GM19025 (cell line): ENCODE measurements at regions not wholly inside any gene's neighbourhood (a gene's known extent, or its start where the extent isn't known, plus 50 kb on each side); places are given as distances from the start of the nearest gene placed in this dataset.

Experiments
- ATAC-seq: cut with Tn5 transposase; IDR thresholded peaks from one replicate; pipeline ENCODE4 v1.9.1; 2021; ENCODE audit warnings: mild to moderate bottlenecking, low read depth, moderate library complexity; ENCODE audit not compliant: unreplicated experiment

DNA sequence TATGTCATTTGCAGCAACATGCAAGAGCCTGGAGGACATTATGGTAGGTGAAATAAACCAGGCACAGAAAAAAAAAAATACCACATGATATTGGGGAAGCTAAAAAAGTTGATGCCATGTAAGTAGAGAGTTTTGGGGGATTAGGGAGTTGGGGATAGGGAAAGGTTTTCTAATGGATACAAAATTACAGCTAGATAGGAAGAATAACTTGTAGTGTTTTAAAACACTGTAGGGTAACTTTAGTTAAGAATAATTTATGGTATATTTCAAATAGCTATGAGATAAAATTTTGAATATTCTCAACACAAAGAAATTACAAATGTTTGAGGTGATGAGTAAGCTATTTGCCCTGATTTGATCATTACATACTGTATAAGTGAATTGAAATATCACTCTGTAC is 1456.7 kb upstream of the MIR17HG start:
- no peak for ATAC-seq

DNA sequence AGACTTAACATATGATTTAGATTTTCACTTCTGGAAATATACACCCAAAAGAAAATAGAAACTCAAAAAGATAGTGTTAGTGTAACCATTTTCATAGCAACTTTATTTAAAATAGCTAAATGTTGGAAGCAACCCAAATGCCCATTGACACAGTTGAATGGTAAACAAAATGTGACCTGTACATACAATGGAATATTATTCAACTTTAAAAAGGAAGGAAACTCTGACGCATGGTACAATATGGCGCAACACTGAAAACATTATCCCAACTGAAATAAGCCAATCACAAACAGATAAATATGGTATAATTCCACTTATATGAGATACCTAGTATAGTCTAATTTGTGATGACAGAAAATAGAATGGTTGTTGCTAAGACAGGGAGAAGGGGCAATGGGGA is 1456.1 kb upstream of the MIR17HG start:
- ATAC-seq: no peak

DNA sequence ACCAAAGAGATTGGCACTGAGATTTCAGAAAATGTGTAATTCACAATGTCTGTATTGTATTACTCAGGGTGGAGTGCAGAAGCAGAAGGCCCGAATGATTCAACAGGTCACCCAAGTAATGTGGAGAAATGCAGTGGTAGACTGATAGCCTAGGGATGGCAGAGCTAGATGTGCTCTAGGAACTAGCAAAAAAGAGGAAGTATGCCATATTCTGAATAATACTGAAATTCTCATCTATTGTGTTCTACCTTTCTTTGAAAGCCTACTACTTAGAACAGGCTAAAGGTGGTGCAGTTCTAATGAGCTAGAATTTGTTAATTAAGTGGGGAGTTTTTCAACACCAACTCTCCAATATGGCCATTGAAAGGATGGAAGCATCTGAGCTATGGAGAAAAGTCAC is 1449.8 kb upstream of the MIR17HG start:
- no peak for ATAC-seq

DNA sequence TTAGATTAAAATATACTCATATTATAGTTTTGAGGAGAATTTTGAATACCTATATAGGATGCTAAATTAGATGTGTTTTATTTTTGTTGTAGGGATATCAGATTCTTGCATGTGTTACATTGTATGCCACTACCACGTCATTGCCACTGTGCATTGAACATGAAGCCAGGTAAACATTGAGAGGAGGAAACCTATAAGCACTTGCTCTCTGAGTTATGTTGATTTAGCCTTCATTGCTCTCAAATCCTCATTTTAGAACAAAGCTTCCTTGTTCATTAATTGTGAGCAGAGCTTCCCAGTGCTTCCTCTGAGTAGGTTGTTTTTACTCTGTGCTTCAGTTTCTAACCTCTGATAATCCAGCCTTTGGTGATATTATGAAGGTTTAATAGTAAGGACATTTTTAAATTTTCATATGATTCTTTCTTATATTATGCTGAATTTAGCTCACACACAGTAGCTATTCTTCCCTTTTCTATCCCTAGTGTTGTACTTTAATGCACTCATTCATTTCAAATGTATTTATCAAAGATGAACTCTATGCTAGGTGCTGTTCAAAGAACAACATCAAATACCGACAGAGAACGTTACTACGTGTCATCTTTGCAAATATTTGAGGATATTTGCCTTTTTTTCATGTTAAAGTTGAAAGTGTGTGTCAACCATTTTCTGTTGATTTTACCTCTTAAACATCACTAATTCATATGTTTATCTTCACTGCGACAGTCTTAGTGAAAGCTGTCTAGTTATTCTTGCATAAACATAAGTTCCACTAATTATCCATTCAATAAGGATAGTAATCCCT is 1448.0 kb upstream of the MIR17HG start:
- no peak for ATAC-seq

DNA sequence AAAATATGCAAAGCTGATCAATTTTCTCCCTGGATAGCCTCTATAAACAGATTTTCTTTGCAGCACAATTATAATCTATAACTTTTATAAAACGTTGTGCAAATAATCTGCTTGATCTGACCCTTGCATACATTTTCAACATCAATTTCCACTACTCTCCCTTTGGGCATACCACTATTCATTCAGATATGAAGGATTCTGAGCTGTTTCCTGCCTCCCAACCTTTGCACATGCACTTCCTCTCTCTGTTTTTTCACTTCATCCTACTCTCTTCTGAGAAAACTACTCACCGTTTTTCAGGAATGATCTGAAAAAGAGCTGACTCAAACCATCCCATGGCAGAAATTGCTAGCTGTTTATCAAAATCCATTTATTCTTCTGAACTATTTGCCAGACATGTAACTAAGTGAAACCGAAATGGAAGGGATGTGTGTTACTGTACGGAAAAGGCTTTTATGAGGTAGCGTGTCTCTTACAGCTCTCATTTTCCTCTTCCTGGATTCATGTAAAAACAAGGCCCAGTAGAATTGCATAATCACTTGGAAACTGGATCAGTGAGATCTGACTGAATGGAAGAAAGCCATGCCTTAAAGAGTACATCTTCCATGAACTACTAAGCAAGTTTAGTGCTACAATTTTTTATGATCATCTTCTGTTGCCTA is 1447.3 kb upstream of the MIR17HG start:
- ATAC-seq: no peak

DNA sequence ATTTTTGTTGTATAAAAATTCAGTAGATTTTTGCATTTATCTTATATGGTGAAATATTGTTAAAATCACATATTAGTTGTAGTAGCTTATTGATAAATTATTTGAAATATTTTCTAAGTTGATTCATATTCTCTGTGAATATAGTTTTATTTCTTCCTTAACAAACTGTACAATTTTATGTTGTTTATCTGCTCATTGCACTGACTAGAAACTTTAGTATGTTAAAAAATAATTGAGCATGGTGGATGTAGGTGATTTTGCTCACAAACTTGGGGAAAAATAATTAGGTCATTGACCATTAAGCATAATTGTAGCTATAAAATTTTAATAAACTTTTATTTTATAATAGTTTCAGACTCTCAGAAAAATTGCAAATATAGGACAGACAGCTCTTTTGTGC is 1445.3 kb upstream of the MIR17HG start:
- no peak for ATAC-seq

DNA sequence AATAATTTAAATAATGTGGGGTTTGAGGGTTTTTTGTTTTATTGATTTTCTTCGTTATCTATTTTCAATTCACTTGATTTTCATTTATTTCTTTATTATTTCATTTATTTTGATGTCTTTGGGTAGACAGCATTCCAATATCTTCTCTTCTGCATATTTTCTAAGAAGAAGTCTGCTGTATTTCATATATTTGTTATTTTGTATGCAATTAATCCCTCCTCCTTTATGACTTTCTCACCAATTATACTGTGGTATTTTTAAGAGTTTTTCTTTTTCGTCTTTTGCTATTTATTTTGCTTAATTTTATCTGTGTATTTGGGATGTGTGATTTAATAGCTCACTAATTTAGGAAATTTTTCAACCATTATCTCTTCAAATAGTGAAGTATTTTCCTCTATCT is 1444.4 kb upstream of the MIR17HG start:
- no peak for ATAC-seq

DNA sequence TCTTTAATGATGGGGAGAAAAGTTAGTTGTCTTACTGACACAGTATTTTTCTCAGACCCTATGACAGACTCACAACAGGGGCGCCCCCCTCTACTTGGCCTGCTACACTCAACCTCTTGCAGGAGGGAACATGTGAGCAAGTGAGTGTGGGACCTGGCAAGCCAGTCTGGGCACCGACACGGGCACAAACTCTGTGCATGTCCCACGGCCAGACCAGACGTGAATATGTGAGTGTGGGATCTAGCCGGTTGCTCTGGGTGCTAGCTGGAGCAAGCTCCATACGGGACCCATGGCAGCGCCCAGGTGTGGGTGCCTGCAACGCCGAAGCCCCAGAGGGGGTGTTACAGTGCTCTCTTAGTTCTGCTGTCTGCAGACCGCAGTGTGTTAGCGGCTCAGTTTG is 1437.3 kb upstream of the MIR17HG start:
- ATAC-seq: no peak

DNA sequence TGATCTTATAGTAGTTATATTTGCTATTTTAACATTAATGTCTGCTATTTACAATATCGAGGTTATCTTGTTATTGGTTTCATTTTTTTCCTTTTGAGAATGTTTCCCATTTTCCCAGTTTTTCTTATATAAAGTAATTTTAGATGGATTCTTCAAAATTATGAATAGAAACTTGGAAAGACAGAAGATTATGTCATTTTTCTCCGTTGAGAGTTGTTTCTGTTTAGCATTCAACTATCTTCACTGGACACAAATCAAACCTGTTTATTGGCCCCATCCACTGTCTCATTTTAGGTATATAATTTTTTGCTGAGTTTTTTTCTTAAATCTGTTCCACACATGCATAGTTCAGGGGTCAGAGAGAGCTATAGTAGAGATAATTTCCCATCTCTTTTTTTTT is 1430.9 kb upstream of the MIR17HG start:
- ATAC-seq: no peak

DNA sequence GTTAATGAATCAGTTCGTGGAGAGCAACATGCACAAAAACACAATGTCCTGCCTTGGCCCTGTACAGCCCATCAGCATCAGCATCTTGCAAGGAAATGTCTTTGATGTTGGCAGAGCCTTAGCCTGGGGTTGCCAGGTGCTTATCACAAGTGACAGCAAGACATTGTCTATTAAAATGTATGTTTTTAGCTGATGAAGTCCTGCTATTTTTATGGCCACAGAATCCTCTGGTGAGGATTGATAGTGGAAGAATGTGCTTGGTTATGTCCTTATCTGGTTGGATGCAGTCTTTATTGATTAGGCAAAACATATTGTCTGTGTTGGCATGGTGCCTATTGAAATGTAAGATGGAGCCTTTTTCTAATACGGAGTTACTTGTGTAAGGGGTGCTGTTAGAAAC is 1427.0 kb upstream of the MIR17HG start:
- no peak for ATAC-seq

DNA sequence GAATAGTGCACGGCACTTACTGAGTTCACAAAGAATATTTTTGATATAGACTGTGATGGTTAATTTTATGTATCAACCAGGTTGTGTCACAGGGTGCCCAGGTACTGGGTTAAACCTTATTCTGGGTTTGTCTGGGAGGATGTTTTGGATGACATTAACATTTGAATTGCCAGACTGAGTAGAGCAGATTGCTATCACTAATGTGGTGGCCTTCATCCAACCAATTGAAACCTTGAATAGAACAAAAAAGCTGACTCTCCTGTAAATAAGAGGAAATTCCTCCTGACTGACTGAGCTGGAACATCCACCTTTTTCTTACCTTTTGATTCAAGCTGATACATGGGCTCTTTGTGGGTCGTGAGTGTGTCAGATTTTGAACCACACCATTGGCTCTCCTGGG is 1424.4 kb upstream of the MIR17HG start:
- no peak for ATAC-seq

DNA sequence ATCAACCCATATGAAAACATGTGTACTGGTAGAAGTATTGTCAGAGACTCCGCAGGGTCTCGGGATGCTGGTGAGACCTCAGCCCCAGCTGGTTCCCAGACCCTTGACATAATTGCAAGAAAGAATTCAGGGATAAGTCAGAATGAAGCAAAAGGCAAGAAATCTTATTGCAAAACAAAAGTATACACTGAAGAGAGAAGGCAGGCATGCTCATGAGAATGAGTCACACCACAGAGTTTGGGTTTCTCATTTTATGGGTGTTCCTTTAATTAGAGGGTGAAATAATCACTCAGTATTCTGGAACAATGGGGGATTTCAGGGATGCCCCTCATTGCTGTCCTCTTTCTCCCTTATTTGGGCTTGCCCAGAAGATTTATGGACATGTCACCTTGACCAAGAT is 1423.8 kb upstream of the MIR17HG start:
- no peak for ATAC-seq

DNA sequence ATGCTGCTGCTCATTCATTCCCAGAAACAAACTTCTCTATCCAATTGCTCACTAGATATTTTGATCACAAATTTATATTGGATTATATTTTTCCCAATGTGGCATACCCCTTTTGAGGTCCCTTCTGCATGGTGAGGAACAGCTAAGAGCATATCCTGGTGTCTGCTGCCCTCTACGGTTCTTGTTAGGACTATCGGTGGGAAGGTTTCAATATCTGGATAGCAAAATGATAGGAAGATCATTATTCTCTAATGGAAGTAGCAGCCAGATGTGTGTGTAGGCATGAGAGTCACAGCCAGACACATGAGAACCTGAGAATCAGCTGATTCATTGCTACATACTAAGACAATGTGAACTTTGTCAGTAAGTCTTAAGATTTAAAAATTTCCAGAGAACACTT is 1422.4 kb upstream of the MIR17HG start:
- no peak for ATAC-seq

DNA sequence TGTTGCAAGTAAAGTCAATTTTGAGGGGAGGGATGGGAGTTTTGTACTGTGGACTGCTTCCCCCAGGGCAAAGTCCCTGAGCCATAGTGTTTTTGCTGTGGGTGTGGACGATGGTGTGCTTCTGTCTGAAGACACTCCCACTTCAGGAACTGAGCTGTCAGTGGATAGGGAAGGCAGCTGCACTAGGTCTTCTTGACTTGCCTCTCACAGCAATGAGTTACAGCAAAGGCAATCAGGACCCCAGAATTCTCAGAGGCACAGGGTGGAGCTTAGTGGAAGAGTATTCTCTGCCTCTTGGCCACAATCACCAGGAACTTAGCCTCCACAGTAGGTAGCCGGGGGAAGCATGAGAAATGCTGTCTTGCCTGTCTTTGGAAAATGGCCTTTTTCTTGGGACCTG is 1416.6 kb upstream of the MIR17HG start:
- no peak for ATAC-seq

DNA sequence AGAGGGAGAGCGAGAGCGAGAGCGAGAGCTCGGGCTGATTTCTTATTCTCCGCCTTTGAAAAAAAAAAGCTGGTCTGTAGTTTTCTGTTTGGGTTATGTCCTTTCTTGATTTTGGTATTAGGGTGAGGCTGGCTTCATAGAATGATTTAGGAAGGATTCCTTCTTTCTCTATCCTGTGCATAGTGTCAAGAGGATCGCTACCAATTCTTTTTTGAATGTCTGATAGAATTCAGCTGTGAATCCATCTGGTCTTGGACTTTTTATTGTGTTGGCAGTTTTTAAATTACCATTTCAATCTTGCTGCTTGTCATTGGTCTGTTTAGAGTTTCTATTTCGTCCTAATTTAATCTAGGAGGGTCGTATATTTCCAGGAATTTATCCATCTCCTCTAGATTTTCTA is 1414.6 kb upstream of the MIR17HG start:
- no peak for ATAC-seq

DNA sequence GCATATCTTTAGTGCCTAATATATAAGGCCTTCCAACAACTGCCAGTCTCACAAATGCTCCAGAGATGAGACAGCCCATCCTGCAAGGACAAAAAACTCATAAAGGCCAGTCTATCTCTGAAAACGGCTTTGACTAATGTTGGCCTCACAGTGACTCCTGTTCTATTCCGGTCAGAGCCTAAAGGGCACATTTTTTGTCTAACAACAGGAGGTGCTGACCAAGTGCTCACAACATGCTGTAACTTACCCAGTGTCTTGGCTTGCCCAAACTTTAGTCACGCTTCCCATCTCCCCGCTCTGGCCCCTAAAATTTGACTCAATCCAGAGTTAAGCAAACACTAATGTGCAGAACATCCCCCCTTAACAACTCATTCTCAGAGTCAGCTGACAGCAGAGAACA is 1411.2 kb upstream of the MIR17HG start:
- no peak for ATAC-seq

DNA sequence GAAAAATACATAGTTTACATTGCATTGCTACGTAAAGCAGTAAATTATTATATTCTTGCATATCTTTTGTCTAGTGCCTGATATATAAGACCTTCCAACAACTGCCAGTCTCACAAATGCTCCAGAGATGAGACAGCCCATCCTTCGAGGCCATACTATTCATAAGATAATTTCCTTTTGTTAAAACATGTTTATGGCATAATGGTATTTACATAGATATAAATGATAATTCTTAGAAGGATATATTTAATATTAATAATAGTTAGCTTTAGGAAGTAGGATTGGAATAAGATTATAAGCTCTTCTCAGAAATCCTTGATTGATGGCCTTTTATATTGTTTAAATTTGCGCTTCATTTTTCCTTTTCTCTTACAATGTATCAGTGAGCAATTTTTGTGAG is 1410.1 kb upstream of the MIR17HG start:
- ATAC-seq: no peak

DNA sequence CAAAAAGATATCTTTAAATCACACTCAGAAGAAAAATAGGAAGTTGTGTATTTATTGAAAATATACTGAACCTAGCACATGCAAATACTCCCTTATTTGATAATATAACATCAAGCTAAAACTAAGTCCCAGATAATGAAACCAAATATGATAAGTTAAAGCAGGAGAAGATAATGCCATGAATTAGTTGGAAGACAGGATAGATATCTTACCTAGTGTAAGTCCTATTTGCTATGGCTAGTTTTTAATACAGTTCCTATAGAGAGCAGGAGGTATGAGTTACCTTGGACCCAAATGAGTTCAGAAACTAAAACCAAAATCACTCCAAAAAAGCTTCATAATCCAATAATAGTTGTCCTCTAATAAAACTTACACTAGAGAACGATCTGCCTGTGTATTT is 1407.1 kb upstream of the MIR17HG start:
- no peak for ATAC-seq

DNA sequence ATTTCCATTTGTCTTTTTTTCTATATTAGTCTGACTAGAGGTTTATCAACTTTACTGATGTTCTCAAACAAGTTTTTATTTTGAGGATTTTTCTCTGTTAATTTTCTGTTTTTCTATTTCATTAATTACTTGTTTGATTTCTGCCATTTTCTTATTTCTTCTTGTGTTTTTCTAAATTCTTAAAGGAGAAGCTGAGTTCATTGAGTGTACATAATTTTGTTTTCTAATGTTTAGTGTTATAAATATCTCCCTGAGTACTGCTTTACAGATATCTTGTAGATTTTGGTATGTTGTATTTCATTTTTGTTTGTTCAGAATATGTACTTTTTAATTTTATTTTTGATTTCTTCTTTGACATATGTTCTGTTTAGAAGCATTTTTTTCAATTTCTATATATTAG is 1404.3 kb upstream of the MIR17HG start:
- ATAC-seq: no peak

DNA sequence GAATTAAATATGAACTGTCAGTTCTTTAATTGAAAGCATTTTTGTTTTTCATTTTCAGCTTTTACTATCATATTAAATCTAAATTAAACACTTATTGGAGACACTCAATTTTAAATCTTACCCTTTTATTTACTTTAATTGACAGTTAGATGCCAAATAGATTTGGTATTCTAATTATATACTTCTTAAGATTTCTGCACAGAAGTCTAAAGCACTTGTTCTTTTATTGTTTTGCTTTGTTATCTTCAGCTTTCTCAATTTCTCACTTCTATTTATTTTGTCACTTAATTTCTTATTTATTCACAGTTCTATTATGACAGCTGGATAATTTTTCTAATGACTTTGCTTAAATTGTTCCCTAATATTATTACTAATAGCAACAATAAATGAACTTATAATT is 1397.3 kb upstream of the MIR17HG start:
- ATAC-seq: no peak

DNA sequence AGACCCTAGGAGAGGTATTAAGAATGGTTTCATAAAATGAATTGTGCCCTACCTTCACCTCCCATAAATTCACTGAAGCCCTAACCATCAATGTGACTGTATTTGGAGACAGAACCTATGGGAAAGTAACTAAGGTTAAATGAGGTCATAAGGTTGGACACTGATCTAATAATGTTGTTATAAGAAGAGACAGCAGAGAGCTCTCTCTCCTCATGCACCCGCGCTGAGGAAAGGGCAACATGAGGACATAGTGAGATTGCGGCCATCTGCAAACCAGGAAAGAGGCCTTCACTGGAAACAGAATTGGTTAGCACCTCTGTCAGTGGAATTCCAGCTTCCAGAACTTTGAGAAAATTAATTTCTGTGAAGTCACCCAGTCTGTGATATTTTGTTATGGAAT is 1396.1 kb upstream of the MIR17HG start:
- no peak for ATAC-seq

DNA sequence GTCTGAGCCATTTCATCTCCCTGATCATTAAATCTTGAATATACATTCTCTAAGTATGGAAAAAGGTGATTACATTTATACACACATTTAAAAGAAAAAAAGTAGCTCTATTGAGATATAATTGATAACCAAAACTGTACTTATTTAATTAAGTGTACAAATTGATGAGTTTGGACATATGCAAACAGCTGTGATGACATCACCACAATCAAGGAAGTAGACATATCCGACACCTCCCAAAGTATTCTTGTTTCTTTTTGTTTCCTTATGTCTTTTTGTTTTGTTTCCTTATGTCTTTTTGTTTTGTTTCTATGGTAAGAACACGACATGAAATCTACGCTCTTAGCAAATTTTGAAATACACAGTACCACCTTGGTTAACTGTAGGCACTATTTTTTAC is 1393.9 kb upstream of the MIR17HG start:
- no peak for ATAC-seq
